ENCODE measurements at regions not wholly inside any gene's neighbourhood (a gene's known extent, or its start where the extent isn't known, plus 50 kb on each side); places are given as distances from the start of the nearest gene placed in this dataset.

GRCh38 chr15:46110755-46111154 is 475.9 kb downstream of the SQOR start:
- Mint-ChIP-seq H3K36me3 (ENCODE audit: low read depth) (no peaks in the 10 kb centered on the region), H3K27me3 (no peaks in the 10 kb centered on the region), H3K27ac (no peak overlapping the region), H3K4me1 (no peaks in the 10 kb centered on the region), H3K4me3 (no peak overlapping the region), H3K9me3 (no peaks in the 10 kb centered on the region)
- no peak for ATAC-seq (replicated peaks)

- Mint-ChIP-seq H3K4me1 (no peaks in the 10 kb centered on the region), H3K27me3 (no peaks in the 10 kb centered on the region), H3K27ac (no peak overlapping the region), H3K36me3 (ENCODE audit: low read depth) (no peaks in the 10 kb centered on the region), H3K4me3 (no peak overlapping the region), H3K9me3 (no peaks in the 10 kb centered on the region)
- ATAC-seq (replicated peaks): no peak
Observed at GRCh38 chr15:46111730-46112129, 476.9 kb downstream of the SQOR start.

GRCh38 chr15:46117071-46117470 is 482.2 kb downstream of the SQOR start:
- no peak for ATAC-seq (replicated peaks)
- H3K9me3 Mint-ChIP-seq: no peaks in the 10 kb centered on the region
- no peak overlapping the region for H3K4me3 Mint-ChIP-seq
- no peaks in the 10 kb centered on the region for H3K4me1 Mint-ChIP-seq
- H3K27ac Mint-ChIP-seq: no peak overlapping the region
- H3K36me3 Mint-ChIP-seq (ENCODE audit: low read depth): no peaks in the 10 kb centered on the region
- no peaks in the 10 kb centered on the region for H3K27me3 Mint-ChIP-seq

- Mint-ChIP-seq H3K4me1 (no peaks in the 10 kb centered on the region), H3K27ac (no peak overlapping the region), H3K9me3 (peaks cover 4% of the 10 kb centered on the region), H3K4me3 (no peak overlapping the region), H3K27me3 (no peaks in the 10 kb centered on the region), H3K36me3 (ENCODE audit: low read depth) (no peaks in the 10 kb centered on the region)
- ATAC-seq (replicated peaks): no peak
Observed at GRCh38 chr15:46120713-46121112, 485.9 kb downstream of the SQOR start.

GRCh38 chr15:46121441-46121840 is 486.6 kb downstream of the SQOR start:
- Mint-ChIP-seq H3K4me3 (no peak overlapping the region), H3K27me3 (no peaks in the 10 kb centered on the region), H3K36me3 (ENCODE audit: low read depth) (no peaks in the 10 kb centered on the region), H3K4me1 (no peaks in the 10 kb centered on the region), H3K27ac (no peak overlapping the region), H3K9me3 (peaks cover 4% of the 10 kb centered on the region)
- no peak for ATAC-seq (replicated peaks)

GRCh38 chr15:46126581-46126980 is 491.8 kb downstream of the SQOR start:
- no peak overlapping the region for H3K27ac Mint-ChIP-seq
- H3K4me3 Mint-ChIP-seq: no peak overlapping the region
- H3K4me1 Mint-ChIP-seq: no peaks in the 10 kb centered on the region
- H3K36me3 Mint-ChIP-seq (ENCODE audit: low read depth): no peaks in the 10 kb centered on the region
- peaks cover 6% of the 10 kb centered on the region for H3K9me3 Mint-ChIP-seq
- H3K27me3 Mint-ChIP-seq: no peaks in the 10 kb centered on the region
- ATAC-seq (replicated peaks): no peak

GRCh38 chr15:46127361-46127874 is 492.6 kb downstream of the SQOR start:
- H3K4me3 Mint-ChIP-seq: no peak overlapping the region
- no peak overlapping the region for H3K27ac Mint-ChIP-seq
- H3K9me3 Mint-ChIP-seq: peaks cover 6% of the 10 kb centered on the region

GRCh38 chr15:46129145-46129544 is 494.3 kb downstream of the SQOR start:
- no peak for ATAC-seq (replicated peaks)
- H3K27me3 Mint-ChIP-seq: no peaks in the 10 kb centered on the region
- no peaks in the 10 kb centered on the region for H3K36me3 Mint-ChIP-seq (ENCODE audit: low read depth)
- H3K4me1 Mint-ChIP-seq: no peaks in the 10 kb centered on the region
- H3K27ac Mint-ChIP-seq: no peak overlapping the region
- H3K4me3 Mint-ChIP-seq: no peak overlapping the region
- H3K9me3 Mint-ChIP-seq: peaks cover 3% of the 10 kb centered on the region

More at GRCh38 chr15:46127361-46127874, 492.6 kb downstream of the SQOR start:
- no peaks in the 10 kb centered on the region for H3K4me1 Mint-ChIP-seq
- ATAC-seq (replicated peaks): no peak
- H3K27me3 Mint-ChIP-seq: no peaks in the 10 kb centered on the region
- no peaks in the 10 kb centered on the region for H3K36me3 Mint-ChIP-seq (ENCODE audit: low read depth)

GRCh38 chr15:46131876-46132275 is 497.0 kb downstream of the SQOR start:
- H3K4me3 Mint-ChIP-seq: no peak overlapping the region
- H3K27ac Mint-ChIP-seq: no peak overlapping the region
- no peak for ATAC-seq (replicated peaks)
- H3K9me3 Mint-ChIP-seq: peaks cover 10% of the 10 kb centered on the region
- no peaks in the 10 kb centered on the region for H3K36me3 Mint-ChIP-seq (ENCODE audit: low read depth)
- H3K27me3 Mint-ChIP-seq: no peaks in the 10 kb centered on the region
- no peaks in the 10 kb centered on the region for H3K4me1 Mint-ChIP-seq

- H3K4me1 Mint-ChIP-seq: no peaks in the 10 kb centered on the region
- ATAC-seq (replicated peaks): no peak
Observed at GRCh38 chr15:46137443-46137842, 502.6 kb downstream of the SQOR start.

GRCh38 chr15:46146002-46146401 is 511.2 kb downstream of the SQOR start:
- Mint-ChIP-seq H3K36me3 (ENCODE audit: low read depth) (no peaks in the 10 kb centered on the region), H3K27me3 (no peaks in the 10 kb centered on the region), H3K27ac (no peak overlapping the region), H3K4me1 (no peaks in the 10 kb centered on the region), H3K4me3 (no peak overlapping the region), H3K9me3 (no peaks in the 10 kb centered on the region)
- no peak for ATAC-seq (replicated peaks)

More at GRCh38 chr15:46137443-46137842, 502.6 kb downstream of the SQOR start:
- Mint-ChIP-seq H3K4me3 (no peak overlapping the region), H3K27ac (no peak overlapping the region), H3K9me3 (peaks cover 7% of the 10 kb centered on the region), H3K27me3 (no peaks in the 10 kb centered on the region), H3K36me3 (ENCODE audit: low read depth) (no peaks in the 10 kb centered on the region)

GRCh38 chr15:46146915-46147314 is 512.1 kb downstream of the SQOR start:
- H3K4me3 Mint-ChIP-seq: no peak overlapping the region
- H3K27me3 Mint-ChIP-seq: no peaks in the 10 kb centered on the region
- H3K36me3 Mint-ChIP-seq (ENCODE audit: low read depth): no peaks in the 10 kb centered on the region
- H3K4me1 Mint-ChIP-seq: no peaks in the 10 kb centered on the region
- no peaks in the 10 kb centered on the region for H3K9me3 Mint-ChIP-seq
- H3K27ac Mint-ChIP-seq: no peak overlapping the region
- ATAC-seq (replicated peaks): no peak

- Mint-ChIP-seq H3K36me3 (ENCODE audit: low read depth) (no peaks in the 10 kb centered on the region), H3K4me3 (no peak overlapping the region), H3K9me3 (peaks cover under 1% of the 10 kb centered on the region), H3K27me3 (no peaks in the 10 kb centered on the region), H3K4me1 (no peaks in the 10 kb centered on the region), H3K27ac (no peak overlapping the region)
- no peak for ATAC-seq (replicated peaks)
Observed at GRCh38 chr15:46151786-46152185, 517.0 kb downstream of the SQOR start.

- H3K4me1 Mint-ChIP-seq: no peaks in the 10 kb centered on the region
Observed at GRCh38 chr15:46166750-46167149, 531.9 kb downstream of the SQOR start.

GRCh38 chr15:46170326-46170725 is 535.5 kb downstream of the SQOR start:
- H3K4me1 Mint-ChIP-seq: no peaks in the 10 kb centered on the region
- no peak overlapping the region for H3K27ac Mint-ChIP-seq
- no peaks in the 10 kb centered on the region for H3K27me3 Mint-ChIP-seq
- no peak overlapping the region for H3K4me3 Mint-ChIP-seq
- no peak for ATAC-seq (replicated peaks)
- H3K36me3 Mint-ChIP-seq (ENCODE audit: low read depth): no peaks in the 10 kb centered on the region
- peaks cover 16% of the 10 kb centered on the region for H3K9me3 Mint-ChIP-seq

More at GRCh38 chr15:46166750-46167149, 531.9 kb downstream of the SQOR start:
- peaks cover 18% of the 10 kb centered on the region for H3K9me3 Mint-ChIP-seq
- H3K4me3 Mint-ChIP-seq: no peak overlapping the region
- no peaks in the 10 kb centered on the region for H3K27me3 Mint-ChIP-seq
- ATAC-seq (replicated peaks): no peak
- H3K36me3 Mint-ChIP-seq (ENCODE audit: low read depth): no peaks in the 10 kb centered on the region
- H3K27ac Mint-ChIP-seq: no peak overlapping the region

- Mint-ChIP-seq H3K27me3 (no peaks in the 10 kb centered on the region), H3K27ac (no peak overlapping the region), H3K9me3 (peaks cover 12% of the 10 kb centered on the region), H3K4me1 (no peaks in the 10 kb centered on the region), H3K4me3 (no peak overlapping the region), H3K36me3 (ENCODE audit: low read depth) (no peaks in the 10 kb centered on the region)
- no peak for ATAC-seq (replicated peaks)
Observed at GRCh38 chr15:46174122-46174521, 539.3 kb downstream of the SQOR start.
